Cardiac fibroblast (primary cell): ENCODE measurements at regions not wholly inside any gene's neighbourhood (a gene's known extent, or its start where the extent isn't known, plus 50 kb on each side); places are given as distances from the start of the nearest gene placed in this dataset.

Source experiments
- DNase-seq, 2 donors: peaks; one replicate each; pipeline versions ENCODE4 v3.0.0 to v3.0.0-alpha.2; 2010; ENCODE audit warnings: low read depth in 2 of 2
- H3K4me3 ChIP-seq, 2 donors: replicated peaks in 1 of 2; 1 replicate in 1 of 2; 2 replicates in 1 of 2; pipeline ENCODE4 v1.5.1; 2011; ENCODE audit warnings: low read depth in 2 of 2, low read length in 2 of 2, mild to moderate bottlenecking in 2 of 2, moderate library complexity in 1 of 2
- TF ChIP-seq, protein P1 (sequence below): IDR thresholded peaks from one replicate; pipeline ENCODE4 v1.5.1; 2011; ENCODE audit warnings: low read depth, mild to moderate bottlenecking, low read length, inconsistent platforms

DNA sequence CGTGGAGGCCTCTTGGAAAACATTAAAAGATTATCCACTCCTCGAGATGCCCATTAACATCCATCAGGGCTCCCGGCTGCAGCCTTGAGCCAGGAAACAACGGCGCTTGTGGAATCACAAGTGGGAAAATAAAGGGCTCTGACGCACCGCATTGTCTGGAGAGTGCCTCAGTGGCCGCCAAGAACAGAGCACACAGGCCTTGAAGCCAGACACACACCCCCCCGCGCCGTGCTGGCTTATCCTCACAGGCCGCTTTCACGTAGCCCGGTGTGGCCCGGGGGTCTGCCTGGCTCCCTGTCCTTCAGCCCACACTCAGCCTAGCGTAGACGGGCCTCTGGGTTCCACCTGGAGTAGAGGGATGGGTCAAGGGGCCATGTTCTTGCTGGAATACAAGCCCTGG is 1020.5 kb downstream of the BRD1 start:
- no peak for DNase-seq
- H3K4me3 ChIP-seq, result no peak overlapping the region
- TF ChIP-seq, protein P1, sequence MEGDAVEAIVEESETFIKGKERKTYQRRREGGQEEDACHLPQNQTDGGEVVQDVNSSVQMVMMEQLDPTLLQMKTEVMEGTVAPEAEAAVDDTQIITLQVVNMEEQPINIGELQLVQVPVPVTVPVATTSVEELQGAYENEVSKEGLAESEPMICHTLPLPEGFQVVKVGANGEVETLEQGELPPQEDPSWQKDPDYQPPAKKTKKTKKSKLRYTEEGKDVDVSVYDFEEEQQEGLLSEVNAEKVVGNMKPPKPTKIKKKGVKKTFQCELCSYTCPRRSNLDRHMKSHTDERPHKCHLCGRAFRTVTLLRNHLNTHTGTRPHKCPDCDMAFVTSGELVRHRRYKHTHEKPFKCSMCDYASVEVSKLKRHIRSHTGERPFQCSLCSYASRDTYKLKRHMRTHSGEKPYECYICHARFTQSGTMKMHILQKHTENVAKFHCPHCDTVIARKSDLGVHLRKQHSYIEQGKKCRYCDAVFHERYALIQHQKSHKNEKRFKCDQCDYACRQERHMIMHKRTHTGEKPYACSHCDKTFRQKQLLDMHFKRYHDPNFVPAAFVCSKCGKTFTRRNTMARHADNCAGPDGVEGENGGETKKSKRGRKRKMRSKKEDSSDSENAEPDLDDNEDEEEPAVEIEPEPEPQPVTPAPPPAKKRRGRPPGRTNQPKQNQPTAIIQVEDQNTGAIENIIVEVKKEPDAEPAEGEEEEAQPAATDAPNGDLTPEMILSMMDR, result no peak

DNA sequence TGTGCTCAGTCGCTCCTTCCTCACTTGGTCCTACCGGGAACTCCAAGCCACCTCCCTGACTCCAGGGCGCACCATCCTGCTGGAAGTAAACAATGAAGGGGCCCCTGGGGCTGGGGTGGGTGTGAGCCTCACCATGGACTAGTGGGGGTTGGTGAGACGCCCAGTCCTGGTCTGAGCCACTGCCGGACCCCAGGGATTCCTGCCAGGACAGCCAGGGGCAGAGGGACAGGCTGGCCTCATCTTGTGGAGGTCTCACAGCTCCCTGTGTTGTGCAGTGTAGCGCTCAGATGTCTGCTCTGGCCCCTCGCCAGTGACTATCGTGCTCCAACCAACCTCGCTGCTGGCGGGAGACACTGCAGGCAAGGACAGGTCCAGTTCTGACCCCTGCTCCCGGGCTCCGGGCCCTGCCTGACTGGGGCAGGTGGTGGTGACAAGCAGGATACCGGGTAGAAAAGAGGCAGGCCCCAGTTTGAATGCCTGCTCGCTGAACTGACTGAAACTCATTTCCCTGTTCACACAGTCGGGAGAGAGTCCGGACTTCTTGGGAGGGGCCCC is 1021.4 kb downstream of the BRD1 start:
- TF ChIP-seq, protein P1, result no peak
- no peak for DNase-seq
- H3K4me3 ChIP-seq, result no peak overlapping the region

DNA sequence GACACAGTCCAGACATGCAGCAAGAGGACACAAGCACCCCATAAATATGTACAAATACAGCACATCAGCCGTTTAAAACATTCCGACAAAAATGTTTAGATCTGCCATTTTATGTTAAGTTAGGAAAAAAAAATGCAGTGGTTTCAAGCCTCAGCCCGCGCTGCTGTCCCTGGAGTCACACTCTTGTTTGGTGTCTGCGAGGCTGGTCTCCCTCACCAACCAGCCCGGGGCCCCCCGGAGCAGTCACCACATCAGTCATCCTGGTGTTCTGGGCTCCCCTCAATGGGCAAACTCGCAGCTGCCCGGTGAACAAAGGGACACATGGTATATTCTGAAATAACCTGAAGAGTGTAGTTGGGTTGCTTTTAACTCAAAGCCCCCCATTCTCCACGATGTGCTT is 1022.2 kb downstream of the BRD1 start:
- DNase-seq, result no peak
- H3K4me3 ChIP-seq, result no peak overlapping the region
- TF ChIP-seq, protein P1, result no peak

DNA sequence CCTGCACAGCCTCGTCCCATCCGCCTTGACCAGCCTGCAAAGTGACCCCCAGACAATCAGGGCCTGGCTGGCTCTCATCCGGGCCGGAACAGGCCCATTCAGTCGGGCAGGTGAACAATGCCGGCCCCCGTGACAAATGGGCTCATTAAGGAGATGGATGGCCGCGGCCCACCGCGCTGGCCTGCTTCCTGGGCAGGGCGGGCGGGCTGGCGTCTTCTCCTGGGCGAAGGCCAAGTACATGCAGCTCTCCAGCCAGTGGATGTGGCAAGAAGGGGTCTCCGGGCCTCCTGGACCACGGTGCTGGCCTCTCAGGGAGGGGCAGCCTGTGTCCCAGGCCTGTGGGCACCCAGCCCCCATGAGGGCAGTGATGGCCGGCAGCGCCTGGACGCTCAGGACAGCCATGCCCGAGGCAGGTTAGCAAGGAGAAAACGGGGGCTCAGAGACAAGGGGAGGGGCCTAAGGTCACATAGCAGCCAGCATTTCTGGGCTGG is 1022.8 kb downstream of the BRD1 start:
- H3K4me3 ChIP-seq, result no peak overlapping the region
- TF ChIP-seq, protein P1, result no peak
- no peak for DNase-seq

DNA sequence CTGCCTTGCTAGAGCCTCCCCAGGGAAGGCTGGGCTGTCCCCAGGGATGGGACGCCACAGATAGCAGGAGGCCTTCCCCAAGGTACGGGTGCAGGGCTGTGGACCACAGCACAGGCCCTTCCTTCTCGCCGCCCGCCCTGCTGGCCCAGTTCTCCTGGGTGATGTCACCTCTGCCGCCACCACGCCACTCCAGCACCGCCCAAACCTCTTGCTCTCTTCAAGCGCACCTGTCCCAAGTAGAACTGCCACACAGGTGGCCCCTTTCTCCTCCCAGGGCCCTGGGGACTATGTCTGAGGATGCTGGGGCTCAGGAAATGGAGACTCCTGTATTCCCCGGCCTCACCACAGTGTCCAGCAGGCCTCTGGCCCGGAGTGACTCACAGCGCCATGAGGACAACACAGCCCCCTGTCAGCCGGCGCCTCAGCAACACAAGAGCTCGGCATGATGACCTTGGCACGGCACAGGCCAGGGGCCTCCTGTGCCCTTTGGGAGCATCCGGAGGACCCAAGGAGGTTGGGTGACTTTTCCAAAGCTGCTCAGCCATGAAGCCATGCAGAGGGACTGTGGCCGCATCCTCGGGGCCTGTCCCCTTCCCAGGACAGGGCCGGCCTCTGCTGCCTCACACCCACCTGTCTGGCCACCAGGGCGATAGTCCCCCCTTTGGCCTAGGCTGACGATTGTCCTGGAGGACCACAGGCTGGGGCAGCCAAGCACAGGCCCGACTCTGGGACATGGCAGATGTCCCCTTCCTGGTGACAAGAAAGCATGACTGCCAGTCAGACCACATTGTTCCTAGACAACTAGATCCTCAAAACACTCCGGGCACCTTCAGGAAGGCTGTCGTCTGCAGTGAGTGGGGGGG is 1023.5 kb downstream of the BRD1 start:
- TF ChIP-seq, protein P1, result no peak
- no peak overlapping the region for H3K4me3 ChIP-seq
- DNase-seq, result no peak

DNA sequence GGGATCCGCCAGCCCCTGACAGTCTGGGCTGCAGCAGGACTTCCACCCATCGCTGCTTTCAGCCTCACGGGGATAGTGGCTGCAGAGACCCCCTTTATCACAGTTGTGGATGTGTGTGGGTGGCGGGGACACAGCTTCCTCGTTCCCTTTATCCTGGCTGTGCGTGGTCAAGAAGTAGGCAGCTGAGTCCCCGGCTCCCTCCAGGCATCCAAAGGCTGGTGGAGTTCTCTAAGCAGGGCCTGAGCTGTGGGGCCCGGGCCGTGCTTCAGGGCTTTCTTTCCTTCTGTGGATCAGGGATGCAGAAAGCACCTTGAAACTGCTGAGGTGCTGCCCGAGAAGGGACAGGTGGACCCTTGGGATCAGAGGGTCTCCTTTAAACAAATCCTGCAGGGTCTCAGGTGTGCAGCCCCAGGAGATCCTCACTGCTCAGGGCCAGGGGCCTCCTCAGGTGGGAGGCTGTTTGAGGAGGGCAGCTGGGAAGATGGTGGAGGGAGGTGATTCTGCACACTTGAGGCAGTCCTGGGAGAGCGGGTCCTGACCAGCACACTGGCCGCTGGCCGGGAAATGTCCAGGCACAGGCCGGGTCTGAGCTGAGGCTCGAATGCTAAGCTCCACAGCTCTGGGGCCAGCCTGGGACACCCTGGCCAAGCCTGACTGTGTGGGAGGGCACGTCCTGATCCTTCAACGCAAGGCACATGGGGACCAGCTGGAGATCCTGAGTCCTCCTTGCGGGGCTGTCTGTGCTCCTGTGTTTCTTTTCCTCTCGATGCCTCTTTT is 1024.3 kb downstream of the BRD1 start:
- no peak overlapping the region for H3K4me3 ChIP-seq
- DNase-seq, result no peak
- TF ChIP-seq, protein P1, result no peak
